Posterior cingulate gyrus (tissue), 11 donors: ENCODE measurements at regions not wholly inside any gene's neighbourhood (a gene's known extent, or its start where the extent isn't known, plus 50 kb on each side); places are given as distances from the start of the nearest gene placed in this dataset.
A peak's percentile ranks its signal among the peaks of the same experiment; 100 is the strongest.
"Not testable (repeated sequence)": the region's sequence is repeated elsewhere in the genome, so short reads cannot be mapped to it uniquely, and the experiment has no call there.

ENCODE experiments used
- DNase-seq, 10 donors: peaks; one replicate each; pipeline versions ENCODE4 v3.0.0 to v3.0.0-alpha.2; 2020 to 2021; ENCODE audit warnings: mixed read lengths in 3 of 10
- intact Hi-C: fragments of 100-400 bp; cut with DNase I; formaldehyde crosslinking; loops from one replicate; pipeline ENCODE4 v1.15.1; 2023

GRCh38 chr10:29734962-29735627 lies 100.3 kb upstream of the SVIL start:
- peak in 6 of 10 donors; percentile 26 to 89 (median 60) for DNase-seq
- intact Hi-C loops, result no loop called here

DNA sequence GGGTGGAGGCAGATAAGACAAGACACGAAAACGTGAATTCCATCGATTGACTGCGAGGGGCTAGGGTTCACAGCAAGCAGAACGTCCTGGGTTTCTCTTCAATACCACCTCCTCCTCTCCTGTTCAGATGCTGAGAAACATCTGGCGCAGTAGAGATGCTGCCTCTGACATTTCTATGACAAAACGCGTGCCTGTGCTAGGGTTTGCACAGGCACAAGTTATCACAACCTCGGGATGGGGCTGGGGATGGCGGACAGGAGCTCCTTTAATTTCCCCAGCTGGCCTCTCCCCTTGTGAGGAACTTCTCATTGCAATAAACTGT lies 99.8 kb upstream of the SVIL start:
- intact Hi-C loops, result no loop called here
- no peak for DNase-seq

DNA sequence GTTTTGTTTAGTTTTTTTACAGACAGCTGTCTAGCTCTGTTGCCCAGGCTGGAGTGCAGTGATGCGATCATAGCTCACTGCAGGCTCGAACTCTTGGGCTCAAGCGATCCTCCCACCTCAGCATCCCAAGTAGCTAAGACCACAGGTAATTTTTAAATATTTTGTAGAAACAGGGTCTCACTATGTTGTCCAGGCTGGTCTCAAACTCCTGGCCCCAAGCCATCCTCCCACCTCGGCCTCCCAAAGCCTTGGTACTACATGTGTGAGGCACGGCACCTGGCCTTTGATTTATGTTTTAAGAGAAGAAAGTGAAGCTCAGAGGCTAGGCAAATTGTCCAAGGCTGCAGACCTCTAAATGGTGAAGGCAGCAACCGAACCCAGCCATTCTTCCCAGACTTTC lies 98.6 kb upstream of the SVIL start:
- DNase-seq, result no peak
- intact Hi-C loops, result no loop called here

DNA sequence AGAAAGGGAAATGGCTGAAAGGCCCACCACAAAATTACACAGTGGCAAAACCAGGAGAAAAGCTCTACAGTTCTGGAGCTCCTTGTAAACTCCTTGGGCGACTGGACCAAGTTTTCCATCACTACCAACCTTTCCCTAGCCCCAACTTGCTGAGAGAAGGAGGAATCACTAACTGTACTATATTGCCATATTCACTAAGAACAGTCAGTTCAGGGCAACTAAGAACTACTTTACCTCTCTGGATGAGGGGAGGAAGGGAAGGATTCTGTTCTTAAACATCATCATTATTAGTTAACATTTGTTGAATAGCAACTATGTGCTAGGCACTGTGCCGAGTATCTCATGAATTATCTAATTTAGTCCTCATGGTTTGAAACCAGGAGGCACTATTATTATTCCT lies 98.1 kb upstream of the SVIL start:
- intact Hi-C loops, result no loop called here
- no peak for DNase-seq

- intact Hi-C loops, result no loop called here
- peak in 2 of 10 donors; percentile 10 to 73 for DNase-seq
Measured at GRCh38 chr10:29731760-29732159, 97.0 kb upstream of the SVIL start.

DNA sequence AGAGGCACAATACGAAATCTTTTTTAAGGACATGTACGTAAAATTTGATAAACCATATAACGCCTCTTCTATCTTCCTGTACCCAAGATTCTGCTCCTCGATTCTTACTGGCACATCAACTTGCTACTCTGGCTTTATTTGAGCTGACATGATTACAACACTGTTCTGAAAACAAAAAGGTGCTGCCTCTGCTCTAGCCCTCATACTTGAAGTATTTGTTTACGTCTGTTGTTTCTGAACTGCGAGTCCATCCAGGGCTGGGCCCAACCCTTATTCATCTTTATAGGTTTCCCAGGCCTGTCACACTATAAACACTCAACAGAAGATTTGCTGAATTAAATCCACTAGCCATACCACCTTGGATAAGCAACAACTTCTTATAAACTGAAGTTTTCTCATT lies 96.2 kb upstream of the SVIL start:
- no peak for DNase-seq
- intact Hi-C loops, result no loop called here

GRCh38 chr10:29730458-29730857 lies 95.7 kb upstream of the SVIL start:
- intact Hi-C loops, result no loop called here
- no peak for DNase-seq

DNA sequence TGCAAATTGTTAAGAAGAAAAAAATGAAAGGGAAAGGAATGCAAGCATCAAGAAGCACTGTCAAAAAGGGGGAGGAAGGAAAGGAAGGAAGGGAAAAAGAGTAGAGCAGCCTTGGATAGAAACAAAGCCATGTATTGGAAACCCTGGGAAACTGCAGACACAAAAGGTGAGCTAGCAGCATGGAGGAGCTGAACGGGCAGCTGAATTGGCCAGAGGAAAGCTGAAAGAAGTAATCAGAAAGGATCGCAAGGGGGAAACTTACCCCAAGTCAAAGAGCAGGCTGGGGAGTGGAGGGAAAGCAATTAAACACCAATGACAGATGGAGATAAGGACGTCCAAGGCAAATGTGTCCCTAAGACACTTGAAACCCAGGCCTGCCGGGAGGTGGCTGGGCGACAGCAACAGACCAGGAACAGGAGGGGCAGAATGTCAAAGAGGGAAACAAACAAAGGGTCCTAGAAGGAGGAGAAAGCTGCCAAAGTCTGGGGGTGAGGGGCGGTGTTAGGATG lies 93.8 kb upstream of the SVIL start:
- intact Hi-C loops, result no loop called here
- DNase-seq, result no peak

DNA sequence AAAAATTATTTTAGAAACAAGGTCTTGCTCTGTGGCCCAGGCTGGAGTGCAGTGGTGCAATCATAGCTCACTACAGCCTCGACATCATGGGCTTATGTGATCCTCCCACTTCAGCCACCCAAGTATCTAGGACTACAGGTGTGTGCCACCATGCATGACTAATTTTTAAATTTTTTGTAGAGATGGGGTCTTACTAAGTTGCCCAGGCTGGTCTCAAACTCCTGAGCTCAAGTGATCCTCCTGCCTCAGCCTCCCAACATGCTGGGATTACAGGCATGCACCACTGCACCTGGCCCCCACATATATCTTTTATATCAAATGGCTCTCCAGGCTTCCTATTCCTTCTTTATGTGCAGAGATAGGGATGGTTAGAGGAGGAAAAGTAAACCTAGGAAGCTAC lies 91.2 kb upstream of the SVIL start:
- intact Hi-C loops, result not testable (repeated sequence)

GRCh38 chr10:29725133-29725720 lies 90.5 kb upstream of the SVIL start:
- DNase-seq, result no peak
- intact Hi-C loops, result no loop called here

More for the DNA sequence above, 91.2 kb upstream of the SVIL start:
- not testable (repeated sequence) for DNase-seq

DNA sequence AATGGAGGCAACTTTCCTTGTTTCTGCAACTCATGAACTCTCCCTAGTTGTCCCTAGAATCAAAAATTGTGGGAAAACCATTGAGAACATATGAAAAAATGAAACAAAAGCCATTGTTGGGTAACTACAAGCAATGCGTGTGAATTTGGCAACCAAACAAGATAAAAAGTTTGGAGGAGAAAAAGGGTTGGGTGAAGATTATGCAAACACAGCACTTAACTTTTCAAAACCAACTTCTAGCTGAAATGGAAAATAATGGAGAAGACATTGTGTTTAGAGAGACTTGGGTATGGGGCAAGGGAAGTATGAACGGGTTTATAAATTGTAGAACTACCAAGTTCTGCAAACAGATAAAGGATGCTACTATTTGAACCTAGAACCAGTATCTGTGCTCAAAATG lies 89.0 kb upstream of the SVIL start:
- intact Hi-C loops, result no loop called here
- no peak for DNase-seq

- intact Hi-C loops, result no loop called here
- DNase-seq, result no peak
Measured at GRCh38 chr10:29722777-29723176, 88.0 kb upstream of the SVIL start.

GRCh38 chr10:29720149-29720548 lies 85.4 kb upstream of the SVIL start:
- intact Hi-C loops, result no loop called here
- no peak for DNase-seq

DNA sequence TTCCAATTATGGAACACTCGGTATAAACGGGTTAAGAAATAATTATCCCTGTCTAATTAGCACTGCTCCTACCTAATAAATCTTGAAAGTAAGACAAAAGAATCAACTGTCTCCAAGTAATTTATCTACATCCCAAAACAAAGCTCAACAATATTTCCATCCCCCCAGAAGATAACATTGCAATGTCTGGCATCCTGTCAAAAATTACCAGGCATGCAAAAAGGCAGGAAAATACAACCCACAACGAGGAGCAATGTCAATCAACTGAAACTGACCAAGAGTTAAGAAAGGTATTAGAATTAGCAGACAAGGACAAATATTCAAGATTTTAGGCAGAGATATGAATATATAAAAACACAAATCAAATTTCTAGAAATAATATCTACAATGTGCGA lies 84.5 kb upstream of the SVIL start:
- no peak for DNase-seq
- intact Hi-C loops, result no loop called here

DNA sequence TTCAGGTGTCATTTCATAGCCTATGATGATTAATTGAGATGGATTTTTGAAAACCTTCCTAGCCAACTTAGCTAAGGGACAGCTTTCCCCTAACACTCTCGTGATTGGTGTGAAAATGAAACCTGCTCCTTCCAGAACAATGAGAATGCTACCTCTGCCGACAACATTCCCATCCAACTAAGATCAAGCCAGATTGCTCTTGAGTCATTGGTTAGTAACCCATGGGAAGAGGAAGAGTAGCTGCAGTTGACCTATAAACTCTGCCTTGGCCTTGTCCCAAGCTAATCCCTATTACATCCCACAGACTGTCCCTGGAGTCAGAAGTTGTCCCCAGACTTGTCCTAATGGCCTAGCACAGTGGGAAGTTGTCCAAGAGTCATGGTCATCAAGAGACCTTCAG lies 80.5 kb upstream of the SVIL start:
- DNase-seq, result no peak
- intact Hi-C loops, result no loop called here

DNA sequence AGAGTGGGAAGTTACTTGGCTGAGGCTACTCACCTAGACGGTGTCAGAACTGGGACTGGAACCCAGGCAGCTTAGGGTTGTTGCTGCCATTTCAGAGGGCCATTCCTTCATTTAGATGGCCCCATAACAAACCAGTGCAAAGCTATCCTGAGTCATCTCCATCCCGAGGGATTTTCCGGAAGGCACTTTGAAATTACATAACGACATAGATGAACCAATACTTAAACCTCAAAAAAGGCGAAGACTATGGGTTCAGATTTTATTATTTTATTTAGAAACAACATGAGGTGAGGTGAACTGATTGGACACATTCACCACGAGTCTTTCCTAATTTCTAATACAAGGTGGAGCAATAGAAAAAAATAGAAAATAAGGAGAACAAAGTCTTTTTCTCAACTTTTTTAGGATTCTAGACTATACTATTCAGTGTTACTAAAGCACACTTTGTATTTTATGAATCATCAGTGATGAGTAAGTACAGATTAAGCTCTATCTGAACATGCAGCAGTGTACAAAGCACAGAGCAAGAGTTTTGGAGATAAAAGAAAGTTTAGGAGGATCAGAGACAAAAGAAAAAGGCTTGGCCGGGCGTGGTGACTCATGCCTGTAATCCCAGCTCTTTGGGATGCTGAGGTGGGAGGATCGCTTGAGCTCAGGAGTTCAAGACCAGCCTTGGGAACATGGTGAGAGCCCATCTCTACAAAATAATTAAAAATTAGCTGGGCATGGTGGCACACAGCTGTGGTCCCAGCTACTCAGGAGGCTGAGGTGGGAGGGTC lies 79.5 kb upstream of the SVIL start:
- no peak for DNase-seq
- intact Hi-C loops, result no loop called here

DNA sequence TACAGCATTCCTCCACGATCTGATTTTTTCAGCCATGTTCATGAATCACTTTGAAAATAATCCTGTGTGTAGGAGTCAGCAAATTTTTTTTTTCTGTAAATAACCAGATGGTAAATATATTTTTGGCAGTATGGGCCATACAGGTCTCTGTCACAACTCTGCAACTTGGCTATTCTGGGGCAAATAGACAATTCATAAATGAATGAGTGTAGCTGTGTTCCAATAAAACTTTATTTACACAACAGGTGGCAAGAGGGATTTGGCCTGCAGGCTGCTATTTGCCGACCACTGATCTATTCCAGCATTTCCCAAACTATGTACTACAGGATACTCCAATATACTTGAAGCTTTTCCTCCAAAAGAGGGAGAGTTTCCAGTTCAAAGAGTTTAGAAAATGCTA lies 78.7 kb upstream of the SVIL start:
- no peak for DNase-seq
- intact Hi-C loops, result no loop called here

GRCh38 chr10:29712108-29712507 lies 77.3 kb upstream of the SVIL start:
- no peak for DNase-seq
- intact Hi-C loops, result no loop called here

GRCh38 chr10:29710128-29710527 lies 75.4 kb upstream of the SVIL start:
- no peak for DNase-seq
- intact Hi-C loops, result no loop called here

DNA sequence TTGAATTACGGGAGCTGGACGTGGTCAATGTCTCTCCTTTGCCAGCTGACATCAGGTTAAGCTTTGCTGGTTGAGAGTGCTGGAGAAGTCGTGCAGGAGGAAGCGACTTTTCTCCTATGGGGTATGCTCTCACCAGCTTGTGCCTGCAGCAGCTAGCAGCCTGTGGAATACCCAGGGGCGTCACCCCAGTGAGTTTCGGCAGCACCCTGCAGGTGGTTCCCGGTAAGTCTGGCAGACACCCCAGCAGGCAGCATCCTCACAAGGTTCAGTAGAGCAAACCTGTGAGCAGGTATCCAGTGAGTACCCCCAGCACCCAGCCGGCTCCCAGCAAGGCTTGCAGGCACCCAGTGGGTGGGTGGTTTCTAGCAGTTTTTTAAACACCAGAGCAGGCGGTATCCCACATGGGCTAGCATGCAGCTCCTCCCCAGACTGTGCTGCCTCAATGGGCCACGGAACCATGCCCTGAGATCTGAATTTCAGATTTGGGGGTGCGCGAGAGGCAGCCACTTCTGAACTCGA lies 74.8 kb upstream of the SVIL start:
- no peak for DNase-seq

DNA sequence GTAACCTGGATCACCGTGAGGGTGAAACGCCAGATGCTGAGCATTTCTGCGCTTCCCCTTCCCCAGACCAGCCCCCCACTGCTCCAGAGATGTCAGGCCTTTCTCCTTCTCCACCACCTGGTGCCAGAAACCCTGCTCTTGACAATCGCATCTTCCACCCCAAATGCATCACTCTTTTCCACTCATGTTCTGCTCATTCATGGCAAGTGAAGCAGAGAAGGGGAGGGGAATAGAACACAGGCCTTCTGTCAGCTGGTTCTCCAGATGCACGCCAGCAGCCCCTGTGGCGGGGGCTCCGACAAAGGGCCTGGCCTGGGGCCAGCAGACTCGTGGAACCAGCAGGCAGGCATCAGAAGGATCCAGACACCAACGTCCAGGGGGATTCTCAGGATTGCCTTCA lies 68.5 kb upstream of the SVIL start:
- no peak for DNase-seq
- intact Hi-C loops, result no loop called here

More for the DNA sequence above, 74.8 kb upstream of the SVIL start:
- intact Hi-C loops, result no loop called here
